Right cardiac atrium (tissue), 5 donors: ENCODE measurements at regions not wholly inside any gene's neighbourhood (a gene's known extent, or its start where the extent isn't known, plus 50 kb on each side); places are given as distances from the start of the nearest gene placed in this dataset.
A peak's percentile ranks its signal among the peaks of the same experiment; 100 is the strongest.

ENCODE experiments used
- ATAC-seq, 2 donors: fragments of 200-7000 bp; cut with Tn5 transposase; one replicate each; pipeline versions ENCODE4 v1.8.0 to v1.9.1; 2020; ENCODE audit warnings: moderate library complexity in 2 of 2, mild to moderate bottlenecking in 1 of 2
- DNase-seq, 3 donors: peaks; one replicate each; pipeline ENCODE4 v3.0.0-alpha.2; 2020
- H3K27ac ChIP-seq: one replicate; pipeline ENCODE4 v1.5.1; 2013; ENCODE audit warnings: mild to moderate bottlenecking, low read length, control low read depth, moderate library complexity
- H3K27me3 ChIP-seq: one replicate; pipeline ENCODE4 v1.6.1; 2013; ENCODE audit not compliant: control insufficient read depth, insufficient read depth
- H3K4me1 ChIP-seq: one replicate; pipeline ENCODE4 v1.6.1; 2013; ENCODE audit warnings: low read length; ENCODE audit not compliant: control insufficient read depth, insufficient read depth
- H3K4me3 ChIP-seq: one replicate; pipeline ENCODE4 v1.5.1; 2013; ENCODE audit warnings: low read length, control low read depth
- H3K9me3 ChIP-seq: one replicate; pipeline ENCODE4 v1.6.1; 2013; ENCODE audit warnings: low read length; ENCODE audit not compliant: control insufficient read depth
- WGBS: extraction: QIAGEN DNeasy Blood & Tissue Kit; methylation state at CpG from one replicate; pipeline ENCODE4 v1.1.7; 2013; 5-methylcytosine and 5-hydroxymethylcytosine counted together
- intact Hi-C, 4 donors: fragments of 100-400 bp; cut with DNase I; formaldehyde crosslinking; loops; one replicate each; pipeline versions ENCODE4 v1.11.0 to v1.14.0; 2022 to 2023
- donor health status: healthy with polysubstance abuse.
- donor health status: DM: no; HTN: yes; CAD: no.
- donor health status: DM: no; HTN: no; CAD: no.
- donor health status: DM: no; HTN: yes; CAD: no; lungs with severe emphysema.
- donor health status: DM: yes; HTN: yes; CAD: no.

DNA sequence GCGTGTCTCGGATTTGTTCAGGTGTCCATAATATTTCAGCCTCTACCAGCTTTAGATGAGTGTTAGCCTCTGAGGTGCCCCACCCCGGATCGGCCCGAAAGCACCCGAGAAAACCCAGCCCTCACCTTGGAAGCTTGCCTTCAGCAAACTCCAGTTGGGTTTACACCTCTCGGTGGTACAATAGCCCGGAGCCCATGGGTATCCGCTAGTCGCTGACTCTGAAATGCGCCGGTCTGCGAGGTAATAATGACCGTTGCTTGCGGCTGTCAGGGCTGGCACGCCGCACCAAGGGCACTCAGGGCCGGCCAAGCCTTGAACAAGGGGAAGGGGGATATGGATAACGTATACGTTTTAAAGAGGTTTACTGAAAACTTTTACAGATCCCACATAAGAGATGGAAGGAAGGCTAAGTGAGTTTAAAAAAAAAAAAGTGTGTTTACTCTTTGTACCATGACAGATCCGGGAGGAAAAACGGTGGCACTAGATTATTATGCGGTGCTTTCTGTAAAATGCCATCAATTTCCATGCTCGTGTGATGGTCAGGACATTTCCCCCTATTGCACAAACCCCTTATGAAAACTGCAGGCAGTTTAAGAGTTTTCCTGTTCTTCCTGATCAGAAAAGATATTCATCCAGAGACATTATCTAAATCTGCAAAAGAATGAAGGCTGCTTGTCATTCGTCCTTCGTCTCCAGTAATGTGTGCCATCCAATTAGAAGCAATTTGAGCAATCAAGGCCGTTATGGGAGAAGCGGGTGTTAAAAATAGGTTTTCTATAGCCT, 124.2 kb downstream of the TMEM161B start:
- WGBS: 11% methylated on average over 28 of the region's 28 CpGs
- peaks cover 2% of the 10 kb centered on the region for H3K27me3 ChIP-seq
- intact Hi-C loops: loop anchor here in 3 of 4 donors (5.0 kb wide), 1 partner anchor 533 kb away; no protein-coding TSS in a partner anchor
- no peak overlapping the region for H3K27ac ChIP-seq
- peak overlapping the region; percentile 58 for H3K4me3 ChIP-seq
- H3K4me1 ChIP-seq: peaks cover 2% of the 10 kb centered on the region
- ATAC-seq: no peak
- H3K9me3 ChIP-seq: no peaks in the 10 kb centered on the region
- DNase-seq: no peak

- peaks cover 2% of the 10 kb centered on the region for H3K4me1 ChIP-seq
- H3K9me3 ChIP-seq: no peaks in the 10 kb centered on the region
- ATAC-seq: no peak
- intact Hi-C loops: loop anchor here in 3 of 4 donors (5.0 kb wide), 1 partner anchor 534 kb away; no protein-coding TSS in a partner anchor
- H3K4me3 ChIP-seq: peak overlapping the region; percentile 58
- H3K27me3 ChIP-seq: peaks cover 2% of the 10 kb centered on the region
- DNase-seq: peak in 1 of 3 donors; percentile 40
- WGBS: 22% methylated on average over 10 of the region's 10 CpGs
- no peak overlapping the region for H3K27ac ChIP-seq
Measured at GRCh38 chr5:88143693-88144218, 124.9 kb downstream of the TMEM161B start.

DNA sequence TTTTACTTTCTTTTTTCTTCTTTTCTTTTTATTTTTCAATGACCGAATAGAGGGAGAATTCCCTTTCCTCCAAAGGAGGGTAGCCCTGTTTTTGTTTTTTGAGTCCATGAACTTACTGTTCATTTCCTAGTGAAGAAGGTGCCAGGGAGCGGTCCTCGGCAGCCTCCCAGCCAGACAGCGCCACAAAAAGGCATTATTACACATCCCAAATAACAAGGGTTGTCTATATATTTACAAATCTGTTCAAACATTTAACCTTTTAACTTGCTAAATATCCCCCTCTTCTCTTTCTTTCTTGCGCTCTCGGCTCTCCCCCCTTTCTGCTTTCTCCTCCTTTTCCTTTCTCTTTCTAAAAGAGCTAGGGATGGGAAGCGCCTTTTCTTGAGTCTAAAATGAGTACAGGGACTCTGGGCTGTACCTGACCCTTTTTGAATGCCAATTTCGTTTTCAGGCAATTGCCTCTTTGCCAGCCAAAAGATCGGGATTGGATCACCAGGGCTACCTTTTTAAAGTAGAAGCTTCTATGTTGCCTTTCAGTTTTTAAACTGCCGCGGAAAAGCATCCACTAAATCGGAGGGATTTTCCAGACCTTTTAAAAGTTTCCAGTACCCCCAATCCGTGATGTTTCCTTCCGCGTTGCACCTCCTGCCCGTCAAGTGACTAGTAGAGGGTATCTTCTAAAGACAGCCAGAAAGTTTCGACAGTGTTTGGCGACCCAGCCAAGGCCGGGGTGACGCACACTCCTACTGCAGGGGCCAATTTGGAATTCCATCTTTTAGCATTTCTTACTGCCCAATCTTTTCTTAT, 125.6 kb downstream of the TMEM161B start:
- no peak for ATAC-seq
- H3K4me3 ChIP-seq: peak overlapping the region; percentile 58
- 6% methylated on average over 20 of the region's 20 CpGs for WGBS
- intact Hi-C loops: loop anchor here in 3 of 4 donors (5.0 kb wide), 1 partner anchor 534 kb away; no protein-coding TSS in a partner anchor
- DNase-seq: peak; percentile 55 to 72 (median 64)
- H3K27ac ChIP-seq: no peak overlapping the region
- peaks cover 2% of the 10 kb centered on the region for H3K27me3 ChIP-seq
- no peaks in the 10 kb centered on the region for H3K9me3 ChIP-seq
- H3K4me1 ChIP-seq: peaks cover 2% of the 10 kb centered on the region

GRCh38 chr5:88142636-88142885, 126.1 kb downstream of the TMEM161B start:
- no peaks in the 10 kb centered on the region for H3K9me3 ChIP-seq
- ATAC-seq (no peak), DNase-seq (no peak)
- peak overlapping the region; percentile 58 for H3K4me3 ChIP-seq
- 12% methylated on average over 2 of the region's 2 CpGs for WGBS
- peaks cover 2% of the 10 kb centered on the region for H3K27me3 ChIP-seq
- H3K4me1 ChIP-seq: peaks cover 2% of the 10 kb centered on the region
- H3K27ac ChIP-seq: no peak overlapping the region
- intact Hi-C loops: loop anchor here in 3 of 4 donors (5.0 kb wide), 1 partner anchor 535 kb away; no protein-coding TSS in a partner anchor

DNA sequence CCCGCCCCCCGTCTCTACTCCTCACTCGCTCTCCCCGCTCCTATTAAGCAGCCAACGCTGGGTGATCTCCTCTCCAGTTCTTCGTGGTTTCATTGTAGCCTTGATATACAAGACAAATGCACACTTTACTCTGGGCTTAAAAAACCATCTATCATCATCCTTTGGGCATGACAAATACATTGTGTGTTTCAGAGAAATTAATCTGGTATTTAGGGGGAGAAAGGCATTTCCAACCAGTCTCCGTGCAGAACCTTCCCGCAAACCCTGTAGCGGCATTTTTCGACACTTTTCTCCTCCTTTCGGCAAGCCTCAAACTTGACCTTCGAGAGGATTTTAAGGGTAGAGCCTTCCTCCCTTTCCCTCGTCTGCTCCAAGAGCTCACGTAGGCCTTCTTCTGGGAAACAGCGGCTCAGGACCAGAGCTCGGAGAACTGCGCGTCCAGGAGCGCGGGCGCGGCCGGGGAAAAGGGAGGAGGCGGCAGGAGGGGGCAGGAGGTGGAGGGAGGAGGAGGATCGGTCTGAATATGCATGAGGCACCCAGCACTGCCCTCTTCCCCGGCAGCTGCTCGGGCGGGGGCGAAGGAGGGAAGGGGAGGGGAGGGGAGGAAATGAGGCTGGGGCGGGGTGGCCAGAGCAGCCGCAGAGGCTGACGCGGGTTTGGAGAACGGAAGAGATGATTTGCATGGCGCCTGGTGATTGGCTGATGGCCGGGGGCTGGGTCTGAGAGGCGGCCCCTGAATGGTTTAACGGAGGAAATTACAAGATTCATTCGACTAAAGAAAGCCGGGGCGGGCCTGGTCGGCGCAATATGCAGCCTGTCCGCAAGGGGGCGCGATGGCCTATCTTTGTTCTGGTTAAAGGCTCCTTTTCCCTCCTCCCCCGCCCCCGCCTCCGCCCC, 127.5 kb downstream of the TMEM161B start:
- H3K4me1 ChIP-seq: peaks cover 2% of the 10 kb centered on the region
- no peak overlapping the region for H3K27ac ChIP-seq
- peak; percentile 99 for ATAC-seq
- peaks cover 2% of the 10 kb centered on the region for H3K27me3 ChIP-seq
- peak; percentile 97 to 98 (median 98) for DNase-seq
- intact Hi-C loops: loop anchor here in 3 of 4 donors (5.0 kb wide), 1 partner anchor 536 kb away; no protein-coding TSS in a partner anchor
- no peaks in the 10 kb centered on the region for H3K9me3 ChIP-seq
- WGBS: 1% methylated on average over 47 of the region's 49 CpGs
- H3K4me3 ChIP-seq: peak overlapping the region; percentile 58

DNA sequence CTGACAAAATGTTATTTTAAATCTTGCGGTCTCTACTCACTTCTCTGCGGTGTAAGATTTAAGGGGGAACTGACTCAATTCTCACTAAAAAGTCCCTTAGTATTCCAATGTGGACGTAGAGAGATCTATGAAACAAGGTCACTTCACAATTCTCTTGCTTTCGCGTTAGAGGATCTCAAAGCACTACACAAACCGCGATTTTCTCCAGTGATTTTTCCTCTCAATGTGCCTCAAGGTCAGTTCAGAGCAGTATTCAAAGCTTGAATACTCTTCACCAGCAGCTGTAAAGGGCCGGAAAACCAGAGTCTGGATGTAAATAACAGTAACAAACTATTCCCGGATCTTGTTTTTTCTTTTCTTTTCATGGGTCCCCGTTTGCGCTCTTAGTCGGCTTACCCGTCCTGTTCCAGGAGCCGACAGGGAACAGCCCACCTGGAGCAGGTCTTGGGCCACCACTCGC, 128.2 kb downstream of the TMEM161B start:
- intact Hi-C loops: loop anchor here in 3 of 4 donors (5.0 kb wide), 1 partner anchor 537 kb away; no protein-coding TSS in a partner anchor
- Histone ChIP-seq H3K4me1 (peaks cover 2% of the 10 kb centered on the region), H3K27ac (no peak overlapping the region), H3K27me3 (peaks cover 2% of the 10 kb centered on the region), H3K9me3 (no peaks in the 10 kb centered on the region), H3K4me3 (peak overlapping the region; percentile 58)
- ATAC-seq: no peak
- 7% methylated on average over 15 of the region's 15 CpGs for WGBS
- peak in 1 of 3 donors; percentile 52 for DNase-seq

GRCh38 chr5:88130211-88130815, 138.3 kb downstream of the TMEM161B start:
- intact Hi-C loops: no loop called here
- ATAC-seq (no peak), DNase-seq (no peak)
- H3K27me3 ChIP-seq: no peaks in the 10 kb centered on the region
- no peaks in the 10 kb centered on the region for H3K9me3 ChIP-seq
- no peak overlapping the region for H3K4me3 ChIP-seq
- H3K27ac ChIP-seq: no peak overlapping the region
- H3K4me1 ChIP-seq: no peaks in the 10 kb centered on the region
- 91% methylated on average over 5 of the region's 5 CpGs for WGBS

- DNase-seq: no peak
- Histone ChIP-seq H3K27me3 (no peaks in the 10 kb centered on the region), H3K9me3 (no peaks in the 10 kb centered on the region), H3K4me1 (no peaks in the 10 kb centered on the region), H3K4me3 (no peak overlapping the region), H3K27ac (no peak overlapping the region)
- WGBS: 95% methylated on average over 2 of the region's 2 CpGs
- intact Hi-C loops: no loop called here
- ATAC-seq: no peak
Measured at GRCh38 chr5:88128813-88129212, 139.8 kb downstream of the TMEM161B start.

DNA sequence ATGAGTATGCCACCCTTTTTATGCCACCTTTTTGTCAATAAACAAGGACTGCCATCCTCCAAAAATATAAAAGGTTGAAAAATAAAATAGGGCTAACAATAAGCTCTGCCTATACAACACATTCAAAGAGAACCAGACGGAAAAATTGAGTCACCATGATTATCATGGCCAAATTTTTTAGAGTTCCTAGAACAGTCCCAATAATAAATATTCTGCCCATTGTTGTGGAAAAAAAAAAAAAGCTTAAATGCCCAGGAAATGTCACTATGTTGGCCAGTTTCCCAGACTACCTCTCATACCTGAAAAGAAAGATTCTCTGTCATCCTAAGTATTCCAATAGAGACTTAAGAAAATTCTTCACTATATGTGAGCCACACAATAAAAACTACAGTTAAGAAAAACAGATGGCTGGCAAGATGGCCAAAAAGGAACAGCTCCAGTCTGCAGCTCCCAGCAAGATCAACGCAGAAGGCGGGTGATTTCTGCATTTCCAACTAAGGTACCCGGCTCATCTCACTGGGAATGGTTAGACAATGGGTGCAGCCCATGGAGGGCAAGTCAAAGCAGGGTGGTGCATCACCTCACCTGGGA, 149.0 kb downstream of the TMEM161B start:
- 86% methylated on average over 4 of the region's 4 CpGs for WGBS
- H3K27me3 ChIP-seq: no peaks in the 10 kb centered on the region
- H3K4me3 ChIP-seq: no peak overlapping the region
- no peak overlapping the region for H3K27ac ChIP-seq
- H3K9me3 ChIP-seq: no peaks in the 10 kb centered on the region
- no peak for DNase-seq
- intact Hi-C loops: no loop called here
- ATAC-seq: no peak
- no peaks in the 10 kb centered on the region for H3K4me1 ChIP-seq

DNA sequence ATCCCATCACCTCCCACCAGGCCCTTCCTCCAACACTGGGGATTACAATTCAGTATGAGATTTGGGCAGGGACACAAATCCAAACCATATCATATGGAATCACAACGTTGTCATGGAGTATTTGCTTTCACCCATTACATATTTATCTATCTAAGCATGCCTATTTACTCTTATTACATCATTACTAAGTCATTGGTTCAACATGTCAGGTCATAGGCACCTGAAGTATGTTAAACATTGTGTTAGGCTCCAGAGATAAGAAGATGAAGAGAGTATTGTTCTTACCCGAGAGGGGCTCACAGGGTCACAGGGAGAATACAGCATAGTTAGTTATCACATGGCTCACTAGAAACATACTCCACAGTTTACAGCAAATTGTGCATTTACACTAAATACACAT, 150.5 kb downstream of the TMEM161B start:
- 43% methylated on average over 2 of the region's 2 CpGs for WGBS
- no peaks in the 10 kb centered on the region for H3K9me3 ChIP-seq
- DNase-seq (no peak), ATAC-seq (no peak)
- H3K27ac ChIP-seq: no peak overlapping the region
- intact Hi-C loops: no loop called here
- H3K27me3 ChIP-seq: no peaks in the 10 kb centered on the region
- no peaks in the 10 kb centered on the region for H3K4me1 ChIP-seq
- H3K4me3 ChIP-seq: no peak overlapping the region
